CD14-positive monocyte (primary cell): ENCODE measurements at regions not wholly inside any gene's neighbourhood (a gene's known extent, or its start where the extent isn't known, plus 50 kb on each side); places are given as distances from the start of the nearest gene placed in this dataset.

Source experiments
- DNase-seq, 3 donors: peaks; one replicate each; pipeline ENCODE4 v3.0.0-alpha.2; 2011 to 2022
- H2AFZ ChIP-seq: 2 replicates; pipeline ENCODE4 v1.6.0; 2012; ENCODE audit warnings: mild to moderate bottlenecking, low read depth, low read length, inconsistent platforms; ENCODE audit not compliant: insufficient read depth, poor library complexity, severe bottlenecking
- H3K27ac ChIP-seq, 2 donors: 1 replicate in 1 of 2; 2 replicates in 1 of 2; pipeline ENCODE4 v1.5.1; 2012 to 2013; ENCODE audit warnings: low read length in 2 of 2, control low read depth in 1 of 2, inconsistent platforms in 1 of 2, low read depth in 1 of 2, mild to moderate bottlenecking in 1 of 2
- H3K27me3 ChIP-seq, 2 donors: one replicate each; pipeline versions ENCODE4 v1.6.0 to v1.6.1; 2011 to 2013; ENCODE audit warnings: low read length in 2 of 2; ENCODE audit not compliant: control insufficient read depth in 2 of 2, insufficient read depth in 2 of 2
- H3K36me3 ChIP-seq, 2 donors: replicated peaks in 1 of 2; 1 replicate in 1 of 2; 2 replicates in 1 of 2; pipeline versions ENCODE4 v1.5.1 to v1.6.1; 2012 to 2013; ENCODE audit warnings: low read length in 2 of 2, control low read depth in 1 of 2, inconsistent platforms in 1 of 2, mild to moderate bottlenecking in 1 of 2; ENCODE audit not compliant: insufficient read depth in 2 of 2, control insufficient read depth in 1 of 2
- H3K4me1 ChIP-seq, 2 donors: 1 replicate in 1 of 2; 2 replicates in 1 of 2; pipeline versions ENCODE4 v1.5.1 to v1.6.1; 2012 to 2013; ENCODE audit warnings: low read length in 2 of 2, control low read depth in 1 of 2, inconsistent platforms in 1 of 2, mild to moderate bottlenecking in 1 of 2, moderate library complexity in 1 of 2; ENCODE audit not compliant: insufficient read depth in 2 of 2, control insufficient read depth in 1 of 2
- H3K4me2 ChIP-seq: replicated peaks from 2 replicates; pipeline ENCODE3; 2012; ENCODE audit warnings: low read length, moderate library complexity, mild to moderate bottlenecking; ENCODE audit not compliant: poor library complexity, severe bottlenecking; ENCODE audit errors: extremely low read depth
- H3K4me3 ChIP-seq, 3 experiments: fragments of 200-600 bp in 1 of 3; sonication (generic) in 1 of 3; replicated peaks in 1 of 3; 1 replicate in 2 of 3; 2 replicates in 1 of 3; pipeline ENCODE4 v1.5.1; 2011 to 2013; ENCODE audit warnings: low read length in 3 of 3, mild to moderate bottlenecking in 3 of 3, control low read depth in 2 of 3, low read depth in 2 of 3, inconsistent platforms in 1 of 3, moderate library complexity in 1 of 3
- H3K79me2 ChIP-seq: 2 replicates; pipeline ENCODE4 v1.6.0; 2012; ENCODE audit warnings: mild to moderate bottlenecking, control low read depth, inconsistent platforms, low read length, moderate library complexity; ENCODE audit not compliant: insufficient read depth
- H3K9ac ChIP-seq: 2 replicates; pipeline ENCODE4 v1.6.0; 2017; ENCODE audit warnings: low read length, mild to moderate bottlenecking; ENCODE audit not compliant: insufficient read depth, poor library complexity, severe bottlenecking
- H3K9me3 ChIP-seq, 2 donors: replicated peaks in 1 of 2; 1 replicate in 1 of 2; 2 replicates in 1 of 2; pipeline versions ENCODE4 v1.5.1 to v1.6.1; 2012 to 2013; ENCODE audit warnings: low read length in 2 of 2, control low read depth in 1 of 2; ENCODE audit not compliant: control insufficient read depth in 1 of 2, insufficient read depth in 1 of 2
- H4K20me1 ChIP-seq: 2 replicates; pipeline ENCODE4 v1.6.0; 2012; ENCODE audit warnings: mild to moderate bottlenecking, low read length, control low read depth, moderate library complexity; ENCODE audit not compliant: insufficient read depth
- H3K27ac Mint-ChIP-seq, 7 donors: one replicate each; pipeline ENCODE4 v1.8.0; 2020; ENCODE audit warnings: mild to moderate bottlenecking in 7 of 7, mixed read lengths in 7 of 7, moderate library complexity in 6 of 7, inconsistent platforms in 2 of 7
- H3K27me3 Mint-ChIP-seq, 3 donors: one replicate each; pipeline ENCODE4 v1.8.0; 2021 to 2022; ENCODE audit warnings: low read depth in 3 of 3, mild to moderate bottlenecking in 3 of 3, mixed read lengths in 3 of 3, moderate library complexity in 3 of 3, inconsistent platforms in 1 of 3
- H3K36me3 Mint-ChIP-seq, 2 donors: one replicate each; pipeline ENCODE4 v1.8.0; 2020; ENCODE audit warnings: mixed read lengths in 2 of 2, inconsistent platforms in 1 of 2, mild to moderate bottlenecking in 1 of 2
- H3K4me1 Mint-ChIP-seq: one replicate; pipeline ENCODE4 v1.8.0; 2020; ENCODE audit warnings: mild to moderate bottlenecking, mixed read lengths
- H3K4me3 Mint-ChIP-seq, 2 donors: one replicate each; pipeline ENCODE4 v1.8.0; 2020; ENCODE audit warnings: mild to moderate bottlenecking in 2 of 2, mixed read lengths in 2 of 2, moderate library complexity in 1 of 2
- H3K9me3 Mint-ChIP-seq, 7 donors: one replicate each; pipeline ENCODE4 v1.8.0; 2020 to 2022; ENCODE audit warnings: mixed read lengths in 7 of 7, mild to moderate bottlenecking in 6 of 7, moderate library complexity in 6 of 7, inconsistent platforms in 2 of 7
- CTCF ChIP-seq: fragments of 200-600 bp; IDR thresholded peaks from one replicate; pipeline ENCODE4 v1.8.0; 2022; ENCODE audit warnings: antibody characterized with exemption, mild to moderate bottlenecking
- WGBS: methylation state at CpG from one replicate; pipeline ENCODE4 v1.1.5; 2013; ENCODE audit warnings: missing lambda C conversion rate; ENCODE audit not compliant: insufficient coverage; 5-methylcytosine and 5-hydroxymethylcytosine counted together
- intact Hi-C, 2 donors: fragments of 100-400 bp; cut with micrococcal nuclease; formaldehyde crosslinking; loops; one replicate each; pipeline versions ENCODE4 v1.15.0 to v1.15.1; 2023

- Mint-ChIP-seq H3K9me3 (peaks cover 0 to 2% (median 0%) of the 10 kb centered on the region in 7 donors), H3K27me3 (no peaks in the 10 kb centered on the region), H3K27ac (no peak overlapping the region), H3K36me3 (no peaks in the 10 kb centered on the region), H3K4me1 (no peaks in the 10 kb centered on the region), H3K4me3 (no peak overlapping the region)
- H3K4me3 ChIP-seq, result no peak overlapping the region
- H3K27me3 ChIP-seq, result no peaks in the 10 kb centered on the region
- no peaks in the 10 kb centered on the region for H4K20me1 ChIP-seq
- H3K4me1 ChIP-seq, result no peaks in the 10 kb centered on the region
- no peak for TF ChIP-seq CTCF
- H3K9me3 ChIP-seq, result no peaks in the 10 kb centered on the region
- no peak overlapping the region for H2AFZ ChIP-seq
- H3K36me3 ChIP-seq, result no peaks in the 10 kb centered on the region
- H3K79me2 ChIP-seq, result no peaks in the 10 kb centered on the region
- WGBS, result no CpG with 5 or more reads among the region's 1 CpG
- no peak overlapping the region for H3K4me2 ChIP-seq
- H3K9ac ChIP-seq, result no peak overlapping the region
- intact Hi-C loops, result no loop called here
- DNase-seq, result no peak
- H3K27ac ChIP-seq, result no peak overlapping the region
Measured at GRCh38 chr10:108592956-108593355, 1330.4 kb downstream of the XPNPEP1 start.

- no peaks in the 10 kb centered on the region for H3K36me3 Mint-ChIP-seq
- Histone ChIP-seq H3K9me3 (no peaks in the 10 kb centered on the region), H3K9ac (no peak overlapping the region), H2AFZ (no peak overlapping the region), H3K27me3 (no peaks in the 10 kb centered on the region), H3K36me3 (no peaks in the 10 kb centered on the region), H3K79me2 (no peaks in the 10 kb centered on the region), H3K4me3 (no peak overlapping the region), H4K20me1 (no peaks in the 10 kb centered on the region), H3K4me2 (no peak overlapping the region), H3K27ac (no peak overlapping the region), H3K4me1 (no peaks in the 10 kb centered on the region)
- peaks cover 0 to 3% (median 0%) of the 10 kb centered on the region in 7 donors for H3K9me3 Mint-ChIP-seq
- no peak for TF ChIP-seq CTCF
- H3K4me3 Mint-ChIP-seq, result no peak overlapping the region
- 90% methylated on average over 2 of the region's 2 CpGs for WGBS
- DNase-seq, result no peak
- intact Hi-C loops, result no loop called here
- no peaks in the 10 kb centered on the region for H3K4me1 Mint-ChIP-seq
- H3K27ac Mint-ChIP-seq, result no peak overlapping the region
- no peaks in the 10 kb centered on the region for H3K27me3 Mint-ChIP-seq
Measured at GRCh38 chr10:108591417-108591816, 1331.9 kb downstream of the XPNPEP1 start.
